ENCODE measurements at regions not wholly inside any gene's neighbourhood (a gene's known extent, or its start where the extent isn't known, plus 50 kb on each side); places are given as distances from the start of the nearest gene placed in this dataset.

DNA sequence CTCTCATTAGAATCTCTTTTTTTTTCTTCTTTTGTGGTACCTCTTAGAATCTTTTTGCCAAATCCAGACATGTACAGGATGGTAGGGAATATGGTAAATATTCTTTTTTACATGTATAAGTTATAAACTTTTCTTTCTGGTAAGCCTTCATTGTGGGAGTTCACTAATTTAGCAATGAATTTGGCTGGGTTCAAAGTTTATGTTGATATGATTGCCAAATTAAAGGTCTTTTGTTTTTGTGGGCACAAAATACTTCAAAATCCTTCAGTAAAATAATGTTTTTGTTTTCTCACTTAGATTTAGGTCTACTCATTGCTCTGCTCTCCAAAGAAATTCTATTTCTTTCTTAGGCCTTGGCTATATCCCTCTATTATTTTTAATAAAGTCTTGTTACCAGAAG is 1405.9 kb upstream of the ALCAM start:
- TF ChIP-seq, protein P1, sequence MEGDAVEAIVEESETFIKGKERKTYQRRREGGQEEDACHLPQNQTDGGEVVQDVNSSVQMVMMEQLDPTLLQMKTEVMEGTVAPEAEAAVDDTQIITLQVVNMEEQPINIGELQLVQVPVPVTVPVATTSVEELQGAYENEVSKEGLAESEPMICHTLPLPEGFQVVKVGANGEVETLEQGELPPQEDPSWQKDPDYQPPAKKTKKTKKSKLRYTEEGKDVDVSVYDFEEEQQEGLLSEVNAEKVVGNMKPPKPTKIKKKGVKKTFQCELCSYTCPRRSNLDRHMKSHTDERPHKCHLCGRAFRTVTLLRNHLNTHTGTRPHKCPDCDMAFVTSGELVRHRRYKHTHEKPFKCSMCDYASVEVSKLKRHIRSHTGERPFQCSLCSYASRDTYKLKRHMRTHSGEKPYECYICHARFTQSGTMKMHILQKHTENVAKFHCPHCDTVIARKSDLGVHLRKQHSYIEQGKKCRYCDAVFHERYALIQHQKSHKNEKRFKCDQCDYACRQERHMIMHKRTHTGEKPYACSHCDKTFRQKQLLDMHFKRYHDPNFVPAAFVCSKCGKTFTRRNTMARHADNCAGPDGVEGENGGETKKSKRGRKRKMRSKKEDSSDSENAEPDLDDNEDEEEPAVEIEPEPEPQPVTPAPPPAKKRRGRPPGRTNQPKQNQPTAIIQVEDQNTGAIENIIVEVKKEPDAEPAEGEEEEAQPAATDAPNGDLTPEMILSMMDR (IDR thresholded peaks at IDR 0.05; ENCODE audit: poor library complexity): no peak
- no peak for TF ChIP-seq EZH2 (IDR thresholded peaks at IDR 0.05; ENCODE audit: borderline replicate concordance)
- TF ChIP-seq EZH2phosphoT487 (IDR thresholded peaks at IDR 0.05; ENCODE audit: low read depth, severe bottlenecking, unreplicated experiment): no peak
